ENCODE measurements at regions not wholly inside any gene's neighbourhood (a gene's known extent, or its start where the extent isn't known, plus 50 kb on each side); places are given as distances from the start of the nearest gene placed in this dataset.

DNA sequence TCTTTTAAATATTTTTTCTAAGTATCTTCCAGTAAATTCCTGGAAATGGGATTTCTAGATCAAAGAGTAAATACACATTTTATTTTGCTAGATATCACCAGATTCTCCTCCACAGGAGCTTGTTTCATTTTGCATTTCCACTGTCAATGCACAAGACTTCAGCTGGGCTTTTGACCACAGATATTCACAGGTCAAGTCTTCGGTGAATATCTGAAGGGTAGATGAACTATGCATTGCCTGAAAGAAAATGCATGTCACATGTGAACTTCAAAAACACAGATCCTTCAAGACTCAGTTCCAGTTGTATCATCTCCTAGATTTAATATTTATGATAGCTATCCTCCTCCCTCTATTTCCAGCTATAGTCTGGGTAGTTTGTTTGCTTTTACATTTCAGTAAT lies 963.6 kb upstream of the GOT2 start:
- no peak for TF ChIP-seq TAF1 (IDR thresholded peaks at IDR 0.05; ENCODE audit: borderline replicate concordance, low read depth, low read length)
- TF ChIP-seq POLR2A (IDR thresholded peaks at IDR 0.05; ENCODE audit: low read depth, low read length): no peak

All from GM12892 (cell line).